HG02763 (cell line): ENCODE measurements at regions not wholly inside any gene's neighbourhood (a gene's known extent, or its start where the extent isn't known, plus 50 kb on each side); places are given as distances from the start of the nearest gene placed in this dataset.
"Not testable (repeated sequence)": the region's sequence is repeated elsewhere in the genome, so short reads cannot be mapped to it uniquely, and the experiment has no call there.

Experiments used
- ATAC-seq: cut with Tn5 transposase; IDR thresholded peaks from one replicate; pipeline ENCODE4 v1.9.1; 2021; ENCODE audit warnings: mild to moderate bottlenecking, moderate library complexity; ENCODE audit not compliant: unreplicated experiment

GRCh38 chr5:113719549-113719948 is 206.1 kb downstream of the YTHDC2 start:
- no peak for ATAC-seq

- ATAC-seq, result no peak
Measured at GRCh38 chr5:113721171-113721570, 207.7 kb downstream of the YTHDC2 start.

GRCh38 chr5:113723021-113723420 is 209.5 kb downstream of the YTHDC2 start:
- no peak for ATAC-seq

GRCh38 chr5:113735751-113736150 is 222.3 kb downstream of the YTHDC2 start:
- ATAC-seq, result no peak

GRCh38 chr5:113742176-113742575 is 228.7 kb downstream of the YTHDC2 start:
- no peak for ATAC-seq

- no peak for ATAC-seq
Measured at GRCh38 chr5:113742639-113743038, 229.1 kb downstream of the YTHDC2 start.

- ATAC-seq, result no peak
Measured at GRCh38 chr5:113748403-113748802, 234.9 kb downstream of the YTHDC2 start.

GRCh38 chr5:113749334-113749733 is 235.8 kb downstream of the YTHDC2 start:
- ATAC-seq, result no peak

GRCh38 chr5:113753182-113753581 is 239.7 kb downstream of the YTHDC2 start:
- ATAC-seq, result not testable (repeated sequence)

GRCh38 chr5:113755516-113755915 is 242.0 kb downstream of the YTHDC2 start:
- no peak for ATAC-seq

- no peak for ATAC-seq
Measured at GRCh38 chr5:113757508-113757907, 244.0 kb downstream of the YTHDC2 start.

GRCh38 chr5:113759505-113759904 is 246.0 kb downstream of the YTHDC2 start:
- no peak for ATAC-seq

- ATAC-seq, result no peak
Measured at GRCh38 chr5:113760486-113760885, 247.0 kb downstream of the YTHDC2 start.

GRCh38 chr5:113761594-113761993 is 248.1 kb downstream of the YTHDC2 start:
- ATAC-seq, result no peak

- ATAC-seq, result no peak
Measured at GRCh38 chr5:113764382-113764781, 250.9 kb downstream of the YTHDC2 start.

GRCh38 chr5:113766827-113767226 is 253.3 kb downstream of the YTHDC2 start:
- not testable (repeated sequence) for ATAC-seq

- no peak for ATAC-seq
Measured at GRCh38 chr5:113770648-113771047, 257.2 kb downstream of the YTHDC2 start.

GRCh38 chr5:113771483-113771882 is 258.0 kb downstream of the YTHDC2 start:
- no peak for ATAC-seq

- no peak for ATAC-seq
Measured at GRCh38 chr5:113776168-113776567, 262.7 kb downstream of the YTHDC2 start.

- ATAC-seq, result no peak
Measured at GRCh38 chr5:113776832-113777525, 263.5 kb downstream of the YTHDC2 start.

- ATAC-seq, result no peak
Measured at GRCh38 chr5:113778147-113778546, 264.7 kb downstream of the YTHDC2 start.

- no peak for ATAC-seq
Measured at GRCh38 chr5:113788141-113788655, 274.7 kb downstream of the YTHDC2 start.

- no peak for ATAC-seq
Measured at GRCh38 chr5:113789769-113790168, 276.3 kb downstream of the YTHDC2 start.
